CD4-positive, CD25-positive, alpha-beta regulatory T cell (primary cell): ENCODE measurements at regions not wholly inside any gene's neighbourhood (a gene's known extent, or its start where the extent isn't known, plus 50 kb on each side); places are given as distances from the start of the nearest gene placed in this dataset.

ENCODE experiments used
- ATAC-seq, 2 donors: fragments of 150-1000 bp; cut with Tn5 transposase; one replicate each; pipeline ENCODE4 v1.10.0; 2021; ENCODE audit warnings: low read depth in 2 of 2, moderate number of reproducible peaks in 2 of 2, moderate library complexity in 1 of 2
- DNase-seq, 3 donors: peaks; one replicate each; pipeline versions ENCODE4 v3.0.0 to v3.0.0-alpha.2; 2012 to 2022; ENCODE audit warnings: mixed read lengths in 1 of 3
- H3K27ac ChIP-seq: one replicate; pipeline ENCODE4 v1.7.0; 2013; ENCODE audit warnings: mild to moderate bottlenecking, low read length; ENCODE audit not compliant: insufficient read depth, poor library complexity, severe bottlenecking
- H3K27me3 ChIP-seq: one replicate; pipeline ENCODE4 v1.7.0; 2013; ENCODE audit warnings: low read length; ENCODE audit not compliant: control insufficient read depth, insufficient read depth
- H3K36me3 ChIP-seq: one replicate; pipeline ENCODE4 v1.7.0; 2013; ENCODE audit warnings: mild to moderate bottlenecking, low read length, moderate library complexity; ENCODE audit not compliant: control insufficient read depth, insufficient read depth
- H3K4me1 ChIP-seq: 2 replicates; pipeline ENCODE4 v1.7.0; 2013; ENCODE audit warnings: mild to moderate bottlenecking, low read length; ENCODE audit not compliant: insufficient read depth, control insufficient read depth, poor library complexity, severe bottlenecking
- H3K4me3 ChIP-seq: one replicate; pipeline ENCODE4 v1.7.0; 2013; ENCODE audit warnings: low read depth, mild to moderate bottlenecking, low read length, moderate library complexity
- H3K9me3 ChIP-seq, 2 experiments: 1 replicate in 1 of 2; 2 replicates in 1 of 2; pipeline ENCODE4 v1.7.0; 2013; ENCODE audit warnings: low read length in 2 of 2, mild to moderate bottlenecking in 1 of 2, moderate library complexity in 1 of 2; ENCODE audit not compliant: control insufficient read depth in 2 of 2
- H3K27ac Mint-ChIP-seq, 3 donors: one replicate each; pipeline ENCODE4 v1.8.0; 2020 to 2022; ENCODE audit warnings: mild to moderate bottlenecking in 3 of 3, mixed read lengths in 3 of 3, moderate library complexity in 2 of 3
- H3K27me3 Mint-ChIP-seq: one replicate; pipeline ENCODE4 v1.8.0; 2022; ENCODE audit warnings: mild to moderate bottlenecking, mixed read lengths
- H3K36me3 Mint-ChIP-seq: one replicate; pipeline ENCODE4 v1.8.0; 2020; ENCODE audit warnings: mixed read lengths
- H3K4me1 Mint-ChIP-seq, 4 donors: one replicate each; pipeline ENCODE4 v1.8.0; 2020 to 2022; ENCODE audit warnings: mixed read lengths in 4 of 4, mild to moderate bottlenecking in 1 of 4
- H3K4me3 Mint-ChIP-seq, 4 donors: one replicate each; pipeline ENCODE4 v1.8.0; 2020 to 2022; ENCODE audit warnings: mild to moderate bottlenecking in 4 of 4, mixed read lengths in 4 of 4, moderate library complexity in 3 of 4
- H3K9me3 Mint-ChIP-seq, 7 donors: one replicate each; pipeline ENCODE4 v1.8.0; 2020 to 2022; ENCODE audit warnings: mixed read lengths in 7 of 7, mild to moderate bottlenecking in 3 of 7, moderate library complexity in 2 of 7

DNA sequence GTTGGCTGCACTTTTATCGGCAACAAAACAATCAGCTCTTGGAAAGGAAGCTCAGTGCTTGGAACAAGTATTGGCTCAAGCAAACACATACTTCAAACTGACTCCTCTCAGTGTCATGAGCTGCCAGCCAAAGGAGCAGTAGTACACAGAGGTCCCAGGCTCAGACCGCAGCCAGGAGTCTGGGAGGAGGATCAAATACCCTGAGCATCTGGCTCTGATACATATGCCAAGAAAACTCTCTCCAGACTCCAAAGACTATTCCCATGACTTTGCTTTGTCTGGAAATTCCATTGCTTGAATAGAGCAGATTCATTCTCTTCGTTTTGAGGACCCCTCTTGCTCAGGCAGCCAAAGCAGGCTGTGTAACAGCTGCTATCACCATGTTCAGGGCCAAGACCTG is 501.6 kb upstream of the PSMD7 start:
- no peaks in the 10 kb centered on the region for H3K27me3 Mint-ChIP-seq
- H3K4me1 Mint-ChIP-seq = no peaks in the 10 kb centered on the region
- H3K27ac Mint-ChIP-seq = no peak overlapping the region
- H3K36me3 ChIP-seq = no peaks in the 10 kb centered on the region
- H3K9me3 ChIP-seq = no peaks in the 10 kb centered on the region
- no peaks in the 10 kb centered on the region for H3K27me3 ChIP-seq
- peaks cover 0 to 8% (median 4%) of the 10 kb centered on the region in 7 donors for H3K9me3 Mint-ChIP-seq
- H3K4me3 Mint-ChIP-seq = no peak overlapping the region
- H3K27ac ChIP-seq = no peak overlapping the region
- H3K36me3 Mint-ChIP-seq = no peaks in the 10 kb centered on the region
- no peak overlapping the region for H3K4me3 ChIP-seq
- DNase-seq = no peak
- ATAC-seq = no peak
- no peaks in the 10 kb centered on the region for H3K4me1 ChIP-seq

DNA sequence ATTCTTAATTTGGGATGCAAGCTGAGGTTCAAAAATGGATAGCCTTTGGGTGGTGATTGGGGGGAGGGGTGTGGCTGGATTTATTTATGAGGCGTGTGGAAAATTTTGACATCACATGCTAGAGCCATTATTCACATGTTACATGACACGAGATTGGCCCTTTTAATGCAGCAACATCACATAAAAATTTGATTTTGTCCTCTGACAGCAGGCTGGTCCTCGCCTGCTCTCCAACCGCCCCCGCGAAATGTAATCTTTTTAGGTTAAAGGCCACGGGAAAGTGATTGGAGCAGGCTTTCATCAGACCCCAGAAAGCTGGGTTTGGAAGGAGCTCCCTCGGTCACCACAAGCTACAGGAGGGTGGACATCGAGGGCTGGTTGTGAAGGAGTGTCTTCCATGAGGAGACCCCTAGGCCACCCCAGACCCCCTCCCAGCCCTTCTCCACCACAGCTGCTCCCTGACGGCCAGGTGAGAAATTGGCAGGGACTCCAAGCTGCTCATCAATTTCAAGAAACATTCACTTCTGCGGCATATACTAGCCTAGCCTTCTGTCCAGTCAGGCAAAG is 502.7 kb upstream of the PSMD7 start:
- H3K4me3 ChIP-seq = no peak overlapping the region
- no peak overlapping the region for H3K27ac ChIP-seq
- peaks cover 0 to 12% (median 4%) of the 10 kb centered on the region in 7 donors for H3K9me3 Mint-ChIP-seq
- DNase-seq = no peak
- H3K27me3 Mint-ChIP-seq = no peaks in the 10 kb centered on the region
- no peaks in the 10 kb centered on the region for H3K4me1 ChIP-seq
- H3K4me1 Mint-ChIP-seq = no peaks in the 10 kb centered on the region
- H3K9me3 ChIP-seq = no peaks in the 10 kb centered on the region
- H3K27ac Mint-ChIP-seq = no peak overlapping the region
- H3K27me3 ChIP-seq = no peaks in the 10 kb centered on the region
- no peaks in the 10 kb centered on the region for H3K36me3 Mint-ChIP-seq
- ATAC-seq = no peak
- no peaks in the 10 kb centered on the region for H3K36me3 ChIP-seq
- H3K4me3 Mint-ChIP-seq = no peak overlapping the region

DNA sequence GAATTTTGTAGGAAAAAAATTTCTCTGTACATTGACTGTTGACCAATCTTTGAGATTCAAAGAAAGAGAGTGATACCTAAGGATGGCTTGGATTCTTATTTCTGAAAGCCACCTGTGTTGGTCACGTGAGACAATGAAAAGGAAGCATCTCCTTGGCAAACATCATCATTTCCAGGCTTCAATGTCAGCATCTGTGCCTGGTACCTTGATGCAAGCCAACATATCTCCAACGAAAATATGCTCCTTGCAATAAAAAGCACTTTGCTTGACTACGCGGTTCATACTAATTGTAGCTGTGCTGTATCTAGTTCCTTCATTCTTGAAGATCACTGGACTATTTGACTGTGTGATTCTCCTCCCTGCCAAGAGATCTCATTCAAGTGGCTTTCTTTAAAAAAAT is 503.4 kb upstream of the PSMD7 start:
- H3K9me3 Mint-ChIP-seq = peaks cover 0 to 12% (median 5%) of the 10 kb centered on the region in 7 donors
- H3K36me3 Mint-ChIP-seq = no peaks in the 10 kb centered on the region
- H3K27me3 ChIP-seq = no peaks in the 10 kb centered on the region
- ATAC-seq = no peak
- H3K4me1 Mint-ChIP-seq = no peaks in the 10 kb centered on the region
- no peaks in the 10 kb centered on the region for H3K36me3 ChIP-seq
- H3K27ac ChIP-seq = no peak overlapping the region
- no peak for DNase-seq
- H3K4me3 ChIP-seq = no peak overlapping the region
- H3K4me1 ChIP-seq = no peaks in the 10 kb centered on the region
- no peaks in the 10 kb centered on the region for H3K27me3 Mint-ChIP-seq
- H3K9me3 ChIP-seq = no peaks in the 10 kb centered on the region
- no peak overlapping the region for H3K27ac Mint-ChIP-seq
- H3K4me3 Mint-ChIP-seq = no peak overlapping the region

DNA sequence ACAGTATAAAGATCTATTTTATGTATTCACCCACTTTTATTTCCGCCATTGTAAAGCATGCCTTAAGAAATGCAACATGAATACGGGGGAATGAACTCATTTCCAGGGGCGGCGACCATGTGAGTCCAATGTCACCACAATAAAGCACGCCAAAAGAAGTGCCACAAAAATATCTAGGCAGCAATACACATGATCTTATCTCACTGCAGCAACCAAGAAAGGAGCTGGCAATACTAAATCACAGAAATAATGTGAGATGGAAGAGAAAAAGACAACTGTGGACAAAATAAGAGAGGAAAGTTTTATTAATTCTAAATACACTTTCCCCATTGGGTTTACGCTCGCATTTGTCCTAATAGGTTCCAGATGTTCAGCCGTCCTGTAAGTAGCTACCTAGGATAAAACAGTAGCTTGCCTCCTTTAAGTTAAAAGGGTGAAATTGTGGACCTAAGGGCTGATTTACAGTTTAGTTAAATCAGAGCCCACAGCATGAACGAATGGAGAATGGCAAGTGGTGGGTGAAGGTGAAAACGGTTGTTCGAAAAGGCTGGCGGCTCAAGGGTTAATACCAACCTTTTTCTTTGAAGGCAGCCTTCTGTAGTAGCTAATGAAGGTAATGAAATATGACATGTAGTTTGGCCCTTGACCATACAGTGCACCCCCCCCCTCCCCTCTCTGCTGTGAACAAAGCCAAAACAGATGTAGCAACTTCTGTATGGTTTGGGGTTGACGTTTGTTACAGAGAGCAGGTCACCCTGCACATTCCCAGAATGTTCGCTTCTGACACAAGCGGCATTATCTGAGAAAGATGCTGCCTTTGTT is 504.2 kb upstream of the PSMD7 start:
- Histone ChIP-seq H3K9me3 (no peaks in the 10 kb centered on the region), H3K4me1 (no peaks in the 10 kb centered on the region), H3K4me3 (no peak overlapping the region), H3K36me3 (no peaks in the 10 kb centered on the region), H3K27ac (no peak overlapping the region), H3K27me3 (no peaks in the 10 kb centered on the region)
- no peak overlapping the region for H3K27ac Mint-ChIP-seq
- no peaks in the 10 kb centered on the region for H3K27me3 Mint-ChIP-seq
- ATAC-seq (no peak), DNase-seq (no peak)
- H3K36me3 Mint-ChIP-seq = no peaks in the 10 kb centered on the region
- no peak overlapping the region for H3K4me3 Mint-ChIP-seq
- H3K9me3 Mint-ChIP-seq = peaks cover 0 to 9% (median 5%) of the 10 kb centered on the region in 7 donors
- no peaks in the 10 kb centered on the region for H3K4me1 Mint-ChIP-seq

DNA sequence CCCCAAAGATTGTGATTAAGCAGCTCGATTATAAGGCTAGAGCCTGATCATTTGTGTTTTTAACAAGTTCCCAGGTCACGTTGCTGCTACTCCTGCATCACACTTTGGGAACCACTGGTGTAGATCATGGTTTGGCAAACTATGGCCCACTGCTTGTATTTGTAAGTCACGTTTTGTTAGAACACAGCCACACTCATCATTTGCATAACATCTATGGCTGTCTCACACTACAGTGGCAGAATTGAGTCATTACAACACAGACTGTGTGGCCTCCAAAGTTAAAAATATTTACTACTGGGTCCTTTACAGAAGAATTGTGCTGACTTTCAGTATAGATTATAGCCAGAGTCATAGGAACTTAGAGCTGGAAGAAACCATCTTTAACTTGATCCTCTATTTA is 515.3 kb upstream of the PSMD7 start:
- ATAC-seq = no peak
- no peaks in the 10 kb centered on the region for H3K4me1 Mint-ChIP-seq
- Histone ChIP-seq H3K4me3 (no peak overlapping the region), H3K27ac (no peak overlapping the region), H3K27me3 (no peaks in the 10 kb centered on the region), H3K9me3 (peaks cover 0 to 2% of the 10 kb centered on the region in 2 experiments), H3K4me1 (no peaks in the 10 kb centered on the region), H3K36me3 (no peaks in the 10 kb centered on the region)
- H3K4me3 Mint-ChIP-seq = no peak overlapping the region
- H3K36me3 Mint-ChIP-seq = no peaks in the 10 kb centered on the region
- H3K9me3 Mint-ChIP-seq = peaks cover 0 to 16% (median 8%) of the 10 kb centered on the region in 7 donors
- no peak for DNase-seq
- no peak overlapping the region for H3K27ac Mint-ChIP-seq
- H3K27me3 Mint-ChIP-seq = no peaks in the 10 kb centered on the region

DNA sequence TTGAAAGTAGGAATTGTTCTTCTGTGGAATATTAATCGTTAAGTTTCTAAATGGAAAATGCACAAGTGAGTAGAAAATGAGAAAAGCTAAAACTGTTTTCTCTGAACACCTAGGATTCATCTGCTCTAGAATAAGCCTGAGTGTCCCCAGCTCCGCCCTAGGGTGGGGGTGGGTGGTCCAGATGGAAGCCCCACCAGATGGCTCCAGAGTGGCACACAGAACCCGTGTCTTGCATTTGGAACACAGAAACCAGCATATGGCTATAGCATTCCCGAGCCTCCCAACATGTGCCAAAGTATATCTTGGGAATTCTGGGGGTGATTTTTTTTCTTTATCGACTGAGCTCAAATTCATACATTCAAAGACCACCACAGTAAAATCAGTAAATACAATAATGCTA is 517.7 kb upstream of the PSMD7 start:
- Mint-ChIP-seq H3K36me3 (no peaks in the 10 kb centered on the region), H3K27ac (no peak overlapping the region), H3K27me3 (no peaks in the 10 kb centered on the region), H3K4me3 (no peak overlapping the region), H3K9me3 (peaks cover 0 to 8% (median under 1%) of the 10 kb centered on the region in 7 donors), H3K4me1 (no peaks in the 10 kb centered on the region)
- no peaks in the 10 kb centered on the region for H3K36me3 ChIP-seq
- ATAC-seq (no peak), DNase-seq (no peak)
- H3K9me3 ChIP-seq = no peaks in the 10 kb centered on the region
- H3K4me1 ChIP-seq = no peaks in the 10 kb centered on the region
- no peak overlapping the region for H3K4me3 ChIP-seq
- H3K27me3 ChIP-seq = no peaks in the 10 kb centered on the region
- no peak overlapping the region for H3K27ac ChIP-seq

DNA sequence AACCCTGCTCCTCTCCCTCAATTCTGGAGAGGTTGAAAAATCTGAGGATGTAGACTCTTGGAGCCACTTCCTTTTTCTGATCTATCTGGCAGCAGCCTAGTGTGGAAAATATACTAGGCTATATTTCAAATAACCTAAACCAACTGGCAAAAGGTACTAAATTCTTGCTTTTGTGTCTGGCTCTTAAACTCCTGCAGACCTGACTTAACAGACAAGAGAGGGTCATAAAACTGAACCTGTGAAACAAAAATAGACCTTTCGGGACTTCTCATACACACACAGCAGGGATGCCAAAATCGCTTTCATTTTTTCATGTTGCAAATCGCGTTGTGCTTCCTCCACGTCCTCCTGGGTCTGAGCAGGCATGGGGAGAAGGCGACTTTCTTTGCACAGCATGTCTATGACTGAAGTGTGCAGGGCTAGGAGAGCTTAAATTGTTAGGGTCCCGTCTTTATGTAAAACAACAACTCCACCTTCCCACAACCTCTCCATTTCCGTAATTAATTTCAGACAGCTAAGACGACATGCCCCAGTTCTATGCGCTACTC is 520.7 kb upstream of the PSMD7 start:
- peaks cover 0 to 8% (median 3%) of the 10 kb centered on the region in 7 donors for H3K9me3 Mint-ChIP-seq
- H3K4me1 ChIP-seq = no peaks in the 10 kb centered on the region
- H3K27me3 ChIP-seq = no peaks in the 10 kb centered on the region
- DNase-seq = no peak
- H3K9me3 ChIP-seq = no peaks in the 10 kb centered on the region
- no peaks in the 10 kb centered on the region for H3K36me3 Mint-ChIP-seq
- H3K4me1 Mint-ChIP-seq = no peaks in the 10 kb centered on the region
- H3K27ac ChIP-seq = no peak overlapping the region
- H3K36me3 ChIP-seq = no peaks in the 10 kb centered on the region
- H3K4me3 Mint-ChIP-seq = no peak overlapping the region
- no peaks in the 10 kb centered on the region for H3K27me3 Mint-ChIP-seq
- H3K27ac Mint-ChIP-seq = no peak overlapping the region
- no peak for ATAC-seq
- no peak overlapping the region for H3K4me3 ChIP-seq
